MM.1S (cell line): ENCODE measurements at regions not wholly inside any gene's neighbourhood (a gene's known extent, or its start where the extent isn't known, plus 50 kb on each side); places are given as distances from the start of the nearest gene placed in this dataset.
A peak's percentile ranks its signal among the peaks of the same experiment; 100 is the strongest.

Source experiments
- DNase-seq: peaks from one replicate; pipeline ENCODE4 v3.0.0-alpha.2; 2015
- H2AFZ ChIP-seq: fragments of 300-600 bp; sonication (generic); 2 replicates; pipeline ENCODE4 v1.6.0; 2016; ENCODE audit warnings: antibody characterized with exemption, low read length
- H3F3A ChIP-seq: fragments of 300-600 bp; sonication (generic); 2 replicates; pipeline ENCODE4 v1.6.1; 2016; ENCODE audit warnings: mild to moderate bottlenecking, antibody characterized with exemption, low read length, moderate library complexity, mixed read lengths; ENCODE audit not compliant: insufficient read depth
- H3K27ac ChIP-seq: fragments of 300-600 bp; sonication (generic); 2 replicates; pipeline ENCODE4 v1.5.1; 2016; ENCODE audit warnings: mild to moderate bottlenecking, low read length
- H3K27me3 ChIP-seq: fragments of 300-600 bp; sonication (generic); replicated peaks from 2 replicates; pipeline ENCODE4 v1.6.0; 2016; ENCODE audit warnings: low read length; ENCODE audit not compliant: insufficient read depth
- H3K36me3 ChIP-seq: fragments of 300-600 bp; sonication (generic); replicated peaks from 2 replicates; pipeline ENCODE4 v1.6.1; 2016; ENCODE audit warnings: mild to moderate bottlenecking, low read length, mixed read lengths; ENCODE audit not compliant: insufficient read depth
- H3K4me1 ChIP-seq: fragments of 300-600 bp; sonication (generic); 2 replicates; pipeline ENCODE4 v1.6.1; 2016; ENCODE audit warnings: low read length, mixed read lengths
- H3K4me2 ChIP-seq: fragments of 300-600 bp; sonication (generic); 2 replicates; pipeline ENCODE4 v1.6.0; 2016; ENCODE audit warnings: low read depth, low read length
- H3K4me3 ChIP-seq: fragments of 300-600 bp; sonication (generic); 2 replicates; pipeline ENCODE4 v1.5.1; 2016; ENCODE audit warnings: low read length, mixed read lengths
- H3K79me2 ChIP-seq: fragments of 300-600 bp; sonication (generic); 2 replicates; pipeline ENCODE4 v1.6.1; 2016; ENCODE audit warnings: mixed run types, low read length, mixed read lengths
- H3K9ac ChIP-seq: fragments of 300-600 bp; sonication (generic); 2 replicates; pipeline ENCODE4 v1.6.1; 2016; ENCODE audit warnings: low read length, mixed read lengths
- H3K9me2 ChIP-seq: fragments of 300-600 bp; sonication (generic); replicated peaks from 2 replicates; pipeline ENCODE4 v1.6.1; 2016; ENCODE audit warnings: mild to moderate bottlenecking, low read length, mixed read lengths; ENCODE audit not compliant: insufficient read depth
- H3K9me3 ChIP-seq: fragments of 300-600 bp; sonication (generic); replicated peaks from 2 replicates; pipeline ENCODE4 v1.6.1; 2016; ENCODE audit warnings: mild to moderate bottlenecking, low read length, mixed read lengths; ENCODE audit not compliant: insufficient read depth
- H4K20me1 ChIP-seq: fragments of 300-600 bp; sonication (generic); 2 replicates; pipeline ENCODE4 v1.6.1; 2016; ENCODE audit warnings: mild to moderate bottlenecking, low read length, moderate library complexity, mixed read lengths; ENCODE audit not compliant: insufficient read depth
- CTCF ChIP-seq: fragments of 300-600 bp; sonication (generic); IDR thresholded peaks from 2 replicates; pipeline ENCODE4 v1.5.1; 2016; ENCODE audit warnings: antibody characterized with exemption, low read length, mixed read lengths
- EZH2 ChIP-seq: fragments of 300-600 bp; sonication (generic); optimal IDR thresholded peaks from 2 replicates; pipeline ENCODE3; 2017; ENCODE audit warnings: low read depth, mild to moderate bottlenecking, antibody characterized with exemption, low read length, mixed read lengths
- EZH2phosphoT487 ChIP-seq: fragments of 300-600 bp; sonication (generic); IDR thresholded peaks from 2 replicates; pipeline ENCODE4 v1.6.1; 2018; ENCODE audit warnings: antibody characterized with exemption, low read length

GRCh38 chr4:119678761-119679160 is 50.2 kb upstream of the PDE5A start:
- no peaks in the 10 kb centered on the region for H4K20me1 ChIP-seq
- no peaks in the 10 kb centered on the region; the same call in 1 of the 2 replicates for H3F3A ChIP-seq
- peak overlapping the region; percentile 73 for H3K4me2 ChIP-seq
- no peaks in the 10 kb centered on the region for H3K79me2 ChIP-seq
- peak overlapping the region; percentile 40; the same call in 1 of the 2 replicates for H3K27ac ChIP-seq
- H3K9me2 ChIP-seq, result no peaks in the 10 kb centered on the region
- H3K27me3 ChIP-seq, result no peaks in the 10 kb centered on the region
- H3K36me3 ChIP-seq, result no peaks in the 10 kb centered on the region
- peak; percentile 75 for DNase-seq
- peak overlapping the region; percentile 34 for H3K4me3 ChIP-seq
- peak overlapping the region; percentile 58 for H2AFZ ChIP-seq
- no peak overlapping the region; the same call in 1 of the 2 replicates for H3K9ac ChIP-seq
- H3K4me1 ChIP-seq, result peaks cover 9% of the 10 kb centered on the region
- H3K9me3 ChIP-seq, result no peaks in the 10 kb centered on the region
- TF ChIP-seq CTCF (no peak), EZH2phosphoT487 (no peak), EZH2 (no peak)
